K562 (cell line): ENCODE measurements at regions not wholly inside any gene's neighbourhood (a gene's known extent, or its start where the extent isn't known, plus 50 kb on each side); places are given as distances from the start of the nearest gene placed in this dataset.

Experiments
- ADNP ChIP-seq: fragments of 200-800 bp; sonication (Bioruptor generic); IDR thresholded peaks from 2 replicates; pipeline ENCODE4 v1.6.1; 2016; ENCODE audit warnings: missing genetic modification characterization, missing compliant biosample characterization
- ATF1 ChIP-seq, 2 experiments: fragments of 450-650 bp in 1 of 2; IDR thresholded peaks; 2 replicates each; pipeline ENCODE4 v1.6.1; 2016; ENCODE audit warnings: missing compliant biosample characterization in 1 of 2, missing genetic modification characterization in 1 of 2
- BHLHE40 ChIP-seq: IDR thresholded peaks from 2 replicates; pipeline ENCODE4 v1.6.1; 2011; ENCODE audit warnings: low read length, improper control_type of control experiment
- CHD2 ChIP-seq: IDR thresholded peaks from 2 replicates; pipeline ENCODE4 v1.6.1; 2011; ENCODE audit warnings: low read depth, low read length
- DDX20 ChIP-seq: fragments of 450-650 bp; IDR thresholded peaks from 2 replicates; pipeline ENCODE4 v1.6.1; 2016; ENCODE audit warnings: missing genetic modification characterization, low read depth, mild to moderate bottlenecking, missing compliant biosample characterization, moderate library complexity
- ELF2 ChIP-seq: fragments of 250-450 bp; sonication (Bioruptor Pico); IDR thresholded peaks from 2 replicates; pipeline ENCODE4 v1.5.0; 2021; ENCODE audit warnings: mild to moderate bottlenecking
- HDAC3 ChIP-seq: fragments of 450-650 bp; IDR thresholded peaks from 2 replicates; pipeline ENCODE4 v1.6.1; 2018; ENCODE audit warnings: borderline replicate concordance, mild to moderate bottlenecking, moderate library complexity; ENCODE audit not compliant: partially characterized antibody
- HNRNPL ChIP-seq: fragments of 200-400 bp; formaldehyde crosslinking; IDR thresholded peaks from 2 replicates; pipeline ENCODE4 v1.6.1; 2017; ENCODE audit warnings: low read depth, mild to moderate bottlenecking, low read length
- LARP7 ChIP-seq: fragments of 450-650 bp; IDR thresholded peaks from 2 replicates; pipeline ENCODE4 v1.6.1; 2016
- MTA2 ChIP-seq: fragments of 450-650 bp; IDR thresholded peaks from 2 replicates; pipeline ENCODE4 v1.6.1; 2016; ENCODE audit warnings: low read depth
- MYNN ChIP-seq, 2 experiments: sonication (generic); formaldehyde crosslinking in 1 of 2; IDR thresholded peaks; 2 replicates each; pipeline versions ENCODE4 v1.5.0 to v1.6.1; 2016 to 2020; ENCODE audit warnings: antibody characterized with exemption in 1 of 2, missing genetic modification reagents in 1 of 2
- NCOA4 ChIP-seq: fragments of 450-650 bp; IDR thresholded peaks from 2 replicates; pipeline ENCODE4 v1.6.1; 2018; ENCODE audit warnings: mild to moderate bottlenecking; ENCODE audit not compliant: partially characterized antibody
- NFIX ChIP-seq: fragments of 250-450 bp; sonication (Bioruptor Pico); IDR thresholded peaks from 2 replicates; pipeline ENCODE4 v1.4.0; 2020; ENCODE audit warnings: low read depth, mild to moderate bottlenecking, moderate library complexity
- NRF1 ChIP-seq, 2 experiments: fragments of 450-650 bp; IDR thresholded peaks in 1 of 2; conservative IDR thresholded peaks in 1 of 2; 2 replicates each; pipeline ENCODE4 v1.6.1; 2014; ENCODE audit warnings: mild to moderate bottlenecking in 2 of 2
- PRPF4 ChIP-seq: fragments of 200-400 bp; formaldehyde crosslinking; IDR thresholded peaks from one replicate; pipeline ENCODE4 v1.6.1; 2017; ENCODE audit warnings: low read length, low read depth, mild to moderate bottlenecking; ENCODE audit not compliant: insufficient read depth, poor library complexity, severe bottlenecking
- RFX7 ChIP-seq: fragments of 250-450 bp; sonication (Bioruptor Pico); IDR thresholded peaks from 2 replicates; pipeline ENCODE4 v1.5.1; 2021; ENCODE audit warnings: mild to moderate bottlenecking
- SREBF1 ChIP-seq: fragments of 150-350 bp; IDR thresholded peaks from 2 replicates; pipeline ENCODE4 v1.6.1; 2014; ENCODE audit warnings: antibody characterized with exemption, low read depth, low read length, borderline replicate concordance
- SRSF9 ChIP-seq: fragments of 200-400 bp; formaldehyde crosslinking; IDR thresholded peaks from 2 replicates; pipeline ENCODE4 v1.6.1; 2017; ENCODE audit warnings: low read depth, low read length, borderline replicate concordance
- TCF15 ChIP-seq: fragments of 250-450 bp; sonication (Bioruptor Pico); IDR thresholded peaks from 2 replicates; pipeline ENCODE4 v1.8.0; 2022; ENCODE audit warnings: moderate library complexity, mild to moderate bottlenecking, inconsistent platforms
- TRIM28 ChIP-seq: fragments of 450-650 bp; IDR thresholded peaks from 2 replicates; pipeline ENCODE4 v1.6.1; 2017
- USF2 ChIP-seq: sonication (generic); formaldehyde crosslinking; IDR thresholded peaks from 2 replicates; pipeline ENCODE4 v1.5.0; 2020; ENCODE audit warnings: missing genetic modification reagents
- ZBTB11 ChIP-seq, 3 experiments: fragments of 200-800 bp in 1 of 3; fragments of 250-450 bp in 1 of 3; fragments of 450-650 bp in 1 of 3; sonication (Bioruptor Pico) in 1 of 3; sonication (Bioruptor generic) in 1 of 3; formaldehyde crosslinking in 1 of 3; IDR thresholded peaks; 2 replicates each; pipeline versions ENCODE4 v1.6.1 to v1.8.0; 2016 to 2022; ENCODE audit warnings: mild to moderate bottlenecking in 2 of 3, missing genetic modification characterization in 2 of 3, missing compliant biosample characterization in 1 of 3, moderate library complexity in 1 of 3
- ZC3H4 ChIP-seq: sonication (generic); formaldehyde crosslinking; IDR thresholded peaks from 2 replicates; pipeline ENCODE4 v1.9.0; 2021; ENCODE audit warnings: missing genetic modification reagents, borderline replicate concordance
- ZNF354B ChIP-seq: fragments of 250-450 bp; sonication (Bioruptor Pico); IDR thresholded peaks from 2 replicates; pipeline ENCODE4 v1.4.0; 2020
- ZNF561 ChIP-seq: fragments of 450-650 bp; formaldehyde crosslinking; conservative IDR thresholded peaks from 2 replicates; pipeline ENCODE4 v1.4.0; 2020; ENCODE audit warnings: mild to moderate bottlenecking, moderate library complexity

GRCh38 chr6:39992861-39993622, 58.8 kb upstream of the MOCS1 start (continued):
- TF ChIP-seq USF2 (CRISPR knock-in tag) = no peak
- peak; percentile 9; the same call in 1 of the 2 replicates for TF ChIP-seq TCF15 (CRISPR knock-in tag)
- TF ChIP-seq HDAC3 = no peak
- no peak for TF ChIP-seq HNRNPL
- TF ChIP-seq DDX20 (tag) = 0 out of 2 replicates have a peak, but pooled peaks have one; percentile 40
- no peak for TF ChIP-seq NRF1 (conservative IDR thresholded peaks at IDR 0.05 in 1 of 2, IDR thresholded peaks at IDR 0.05 in 1 of 2)
- no peak for TF ChIP-seq ATF1 (CRISPR knock-in tag; IDR thresholded peaks at IDR 0.05)
- peak; percentile 67 for TF ChIP-seq ATF1 (tag; IDR thresholded peaks at IDR 0.05)
- no peak for TF ChIP-seq SRSF9
- TF ChIP-seq ZNF354B (CRISPR knock-in tag) = 0 out of 2 replicates have a peak, but pooled peaks have one; percentile 22
- no peak for TF ChIP-seq ZC3H4
- no peak for TF ChIP-seq RFX7 (CRISPR knock-in tag)
- TF ChIP-seq NCOA4 = no peak
- no peak; the same call in 1 of the 2 replicates for TF ChIP-seq ADNP (tag)
- TF ChIP-seq CHD2 = no peak
- TF ChIP-seq ELF2 (CRISPR knock-in tag) = 0 out of 2 replicates have a peak, but pooled peaks have one; percentile 66
- TF ChIP-seq ZNF561 = no peak
- TF ChIP-seq MYNN (IDR thresholded peaks at IDR 0.05) = no peak
- no peak for TF ChIP-seq MYNN (CRISPR knock-in tag; IDR thresholded peaks at IDR 0.05)
- TF ChIP-seq NFIX (CRISPR knock-in tag) = no peak
- no peak for TF ChIP-seq LARP7
- no peak for TF ChIP-seq PRPF4
- peak; percentile 64 for TF ChIP-seq BHLHE40
- TF ChIP-seq SREBF1 = no peak
- TF ChIP-seq ZBTB11 (CRISPR knock-in tag; IDR thresholded peaks at IDR 0.05) = peak in 1 of 3 experiments; percentile 75; a peak in 2 of 6 replicates
- TF ChIP-seq MTA2 = peak; percentile 85
- TF ChIP-seq TRIM28 = peak; percentile 98
